ENCODE measurements at regions not wholly inside any gene's neighbourhood (a gene's known extent, or its start where the extent isn't known, plus 50 kb on each side); places are given as distances from the start of the nearest gene placed in this dataset.
A peak's percentile ranks its signal among the peaks of the same experiment; 100 is the strongest.

- Mint-ChIP-seq H3K4me3 (no peak overlapping the region), H3K4me1 (peaks cover 6% of the 10 kb centered on the region; the same call in 1 of the 2 replicates), H3K36me3 (peaks cover 22% of the 10 kb centered on the region), H3K27ac (no peak overlapping the region), H3K27me3 (ENCODE audit: low read depth) (no peaks in the 10 kb centered on the region), H3K9me3 (peaks cover 35% of the 10 kb centered on the region)
- no peak for TF ChIP-seq ELF4 (CRISPR knock-in tag; IDR thresholded peaks at IDR 0.05; ENCODE audit: low read depth)
- TF ChIP-seq AR (CRISPR knock-in tag; IDR thresholded peaks at IDR 0.05): no peak
- no peak for TF ChIP-seq ZNF416 (CRISPR knock-in tag; IDR thresholded peaks at IDR 0.05)
- no peak for TF ChIP-seq CBFB (CRISPR knock-in tag; IDR thresholded peaks at IDR 0.05; ENCODE audit: low read depth)
- no peak for TF ChIP-seq OVOL2 (CRISPR knock-in tag; IDR thresholded peaks at IDR 0.05; ENCODE audit: borderline replicate concordance)
- TF ChIP-seq TP53 (CRISPR knock-in tag; IDR thresholded peaks at IDR 0.05): no peak
- TF ChIP-seq ZNF671 (CRISPR knock-in tag; IDR thresholded peaks at IDR 0.05): no peak
- no peak for TF ChIP-seq SP1 (CRISPR knock-in tag; conservative IDR thresholded peaks at IDR 0.05)
- TF ChIP-seq ATF3 (CRISPR knock-in tag; conservative IDR thresholded peaks at IDR 0.05): no peak
- TF ChIP-seq FOXP4 (CRISPR knock-in tag; IDR thresholded peaks at IDR 0.05): no peak
- no peak for TF ChIP-seq E2F1 (CRISPR knock-in tag; IDR thresholded peaks at IDR 0.05)
- TF ChIP-seq CTCF (IDR thresholded peaks at IDR 0.05): no peak
- no peak for TF ChIP-seq TEAD4 (CRISPR knock-in tag; IDR thresholded peaks at IDR 0.05)
- no peak for DNase-seq (ENCODE audit: low spot score)
- CTCF ChIA-PET: interaction anchor here (1.0 kb wide), 1 partner anchor 210 kb away, joined by 3 read pairs; no protein-coding TSS in a partner anchor
- POLR2A ChIA-PET: no interaction called here
- ATAC-seq: peak; percentile 65; the same call in 1 of the 2 replicates
These were observed 426.1 kb downstream of the NUF2 start for GRCh38 chr1:163747855-163748254.

- no peak overlapping the region for H3K27ac Mint-ChIP-seq
- no peaks in the 10 kb centered on the region for H3K4me1 Mint-ChIP-seq
- ATAC-seq (no peak), DNase-seq (ENCODE audit: low spot score) (no peak)
- CTCF ChIA-PET: no interaction called here
- H3K4me3 Mint-ChIP-seq: no peak overlapping the region
- peaks cover 41% of the 10 kb centered on the region for H3K36me3 Mint-ChIP-seq
- peaks cover 62% of the 10 kb centered on the region for H3K9me3 Mint-ChIP-seq
- peaks cover 11% of the 10 kb centered on the region for H3K27me3 Mint-ChIP-seq (ENCODE audit: low read depth)
- POLR2A ChIA-PET: no interaction called here
- TF ChIP-seq NR2C2 (CRISPR knock-in tag; IDR thresholded peaks at IDR 0.05) (no peak), ZBTB43 (CRISPR knock-in tag; IDR thresholded peaks at IDR 0.05) (no peak), ZNF423 (CRISPR knock-in tag; IDR thresholded peaks at IDR 0.05) (no peak), AFF4 (CRISPR knock-in tag; IDR thresholded peaks at IDR 0.05; ENCODE audit: borderline replicate concordance) (no peak)
These were observed 437.4 kb downstream of the NUF2 start for GRCh38 chr1:163758977-163759670.

Measured in WTC11 (cell line).